GM19351 (cell line): ENCODE measurements at regions not wholly inside any gene's neighbourhood (a gene's known extent, or its start where the extent isn't known, plus 50 kb on each side); places are given as distances from the start of the nearest gene placed in this dataset.

Source experiments
- ATAC-seq: cut with Tn5 transposase; IDR thresholded peaks from one replicate; pipeline ENCODE4 v1.9.1; 2021; ENCODE audit warnings: mild to moderate bottlenecking, moderate library complexity; ENCODE audit not compliant: unreplicated experiment

DNA sequence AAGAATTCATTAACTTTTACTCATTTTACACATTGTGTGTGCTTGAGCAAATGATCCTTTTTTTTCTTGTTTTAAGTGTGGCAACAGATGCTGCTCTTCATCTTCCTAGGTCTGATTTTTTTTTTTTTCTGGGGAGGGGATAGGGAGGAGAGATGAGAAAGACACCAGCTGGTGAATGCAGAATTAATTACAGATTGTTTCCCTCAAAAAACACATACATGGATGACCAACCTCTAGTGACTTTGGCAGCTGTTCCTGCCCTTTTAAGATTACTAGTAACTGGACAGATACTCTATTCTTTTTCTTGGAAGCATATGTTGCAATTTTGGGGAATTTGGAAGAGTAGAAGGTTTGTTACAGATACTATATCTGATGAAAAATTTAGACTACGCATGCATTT, 103.6 kb upstream of the MYO16 start:
- ATAC-seq = no peak

DNA sequence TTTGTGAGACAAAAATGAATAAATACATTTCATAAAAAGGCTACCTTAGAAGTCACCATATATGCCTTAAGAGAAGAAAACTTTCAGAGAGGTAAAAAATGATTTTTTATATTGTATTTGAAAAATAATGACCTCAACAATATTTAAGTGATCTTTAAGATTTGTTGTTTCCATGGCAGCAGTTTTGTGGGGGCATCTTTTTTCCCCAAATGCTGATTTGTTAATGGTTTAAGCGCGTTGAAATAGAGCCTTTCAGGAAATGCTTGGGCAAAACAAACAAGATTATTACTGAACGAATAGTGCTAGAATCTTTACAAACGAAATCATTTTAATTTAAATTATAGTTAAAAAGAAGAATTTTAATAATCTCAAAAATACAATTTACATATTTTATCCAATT, 103.1 kb upstream of the MYO16 start:
- no peak for ATAC-seq

- ATAC-seq = no peak
Measured at GRCh38 chr13:108527844-108528243, 101.6 kb upstream of the MYO16 start.

GRCh38 chr13:108528303-108528702, 101.1 kb upstream of the MYO16 start:
- ATAC-seq = no peak

DNA sequence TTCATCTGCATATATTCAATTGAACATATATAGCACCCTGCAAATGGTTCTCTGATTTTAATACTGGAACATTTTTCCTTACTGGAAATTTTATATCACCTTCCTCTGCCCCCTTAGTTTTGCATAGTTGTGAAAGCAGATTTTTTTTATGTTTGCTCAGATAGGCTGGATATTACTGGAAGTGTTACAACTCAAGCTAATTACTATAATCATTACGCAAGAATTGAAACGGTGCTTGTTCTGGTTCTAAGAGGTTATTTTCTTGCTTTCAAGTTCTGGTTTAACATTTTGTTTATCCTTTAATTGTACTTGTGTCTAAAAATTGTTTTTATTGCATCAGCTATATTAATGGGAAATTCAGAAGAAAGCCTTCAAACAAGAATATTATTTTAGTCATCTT, 95.6 kb upstream of the MYO16 start:
- no peak for ATAC-seq

DNA sequence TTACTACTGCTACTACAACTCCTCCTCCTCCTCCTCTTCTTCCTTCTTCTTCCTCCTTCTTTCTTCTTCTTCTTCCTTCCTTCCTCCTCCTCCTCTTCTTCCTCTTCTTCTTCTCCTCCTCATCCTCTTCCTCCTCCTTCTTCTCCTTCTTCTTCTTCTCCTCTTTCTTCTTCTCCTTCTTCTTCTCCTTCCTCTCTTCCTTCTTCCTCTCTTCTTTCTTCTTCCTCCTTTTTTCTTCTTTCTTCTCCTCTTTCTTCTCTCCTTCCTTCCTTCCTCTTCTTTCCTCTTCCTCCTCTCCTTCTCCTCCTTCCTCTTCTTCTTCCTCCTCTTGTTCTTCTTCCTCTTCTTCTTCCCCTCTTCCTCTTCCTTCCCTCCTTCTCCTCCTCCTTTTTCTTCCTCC, 94.7 kb upstream of the MYO16 start:
- ATAC-seq = no peak

DNA sequence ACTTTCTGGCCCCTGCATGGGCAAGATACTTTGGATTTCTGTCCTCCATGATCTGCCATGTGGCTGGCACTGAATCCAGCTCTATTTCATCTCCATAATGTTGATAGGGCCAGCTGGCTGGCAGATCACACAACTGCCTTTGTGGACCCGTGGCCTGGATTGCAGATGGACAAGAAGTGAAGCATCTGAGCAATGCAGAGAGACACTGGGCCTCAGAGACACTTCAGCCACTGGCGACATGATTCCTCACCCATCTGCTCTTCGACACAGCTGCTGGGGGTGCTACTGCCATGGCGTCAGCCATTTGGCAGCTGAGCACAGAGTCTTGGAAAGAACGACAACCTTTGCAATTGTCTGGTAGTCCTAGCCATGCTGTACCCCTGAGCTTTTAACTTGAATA, 79.5 kb upstream of the MYO16 start:
- no peak for ATAC-seq

- no peak for ATAC-seq
Measured at GRCh38 chr13:108551674-108552073, 77.7 kb upstream of the MYO16 start.

DNA sequence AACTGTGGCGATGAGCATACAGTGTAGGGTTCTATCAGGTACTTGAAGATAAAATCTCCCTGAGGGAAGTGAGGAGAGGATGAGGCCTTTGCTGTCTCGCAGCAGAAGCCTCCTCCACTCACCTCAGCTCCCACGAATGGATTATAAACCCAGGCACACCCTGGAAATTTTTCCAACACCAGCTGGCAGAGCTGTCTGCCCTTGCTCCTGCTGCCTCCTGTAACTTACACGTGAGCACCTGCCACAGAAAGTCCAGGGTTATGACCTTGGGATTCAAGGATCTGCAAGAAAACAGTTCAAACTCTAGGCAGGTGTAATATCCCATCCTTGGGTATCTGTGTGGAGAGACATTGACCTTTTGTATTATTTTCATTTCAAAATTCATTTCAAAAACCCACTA, 70.9 kb upstream of the MYO16 start:
- no peak for ATAC-seq

DNA sequence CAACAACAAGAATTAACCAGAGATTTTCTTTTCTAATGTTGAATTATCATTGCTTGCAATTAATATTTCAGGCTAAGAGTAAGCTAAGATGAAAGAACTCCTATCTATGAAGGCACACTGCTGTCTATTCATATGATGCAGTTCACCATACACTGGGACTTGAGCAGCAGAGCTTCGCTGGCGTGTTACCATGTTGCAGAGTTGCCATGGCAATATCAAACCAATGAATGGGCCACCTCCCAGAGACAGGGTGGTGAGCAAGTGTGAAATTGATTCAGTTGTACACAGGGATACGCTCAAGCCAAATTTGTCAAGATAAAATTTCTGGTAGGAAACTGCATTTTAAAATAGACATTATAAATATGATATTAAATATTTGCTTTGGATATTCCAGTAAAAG, 69.3 kb upstream of the MYO16 start:
- ATAC-seq = no peak

DNA sequence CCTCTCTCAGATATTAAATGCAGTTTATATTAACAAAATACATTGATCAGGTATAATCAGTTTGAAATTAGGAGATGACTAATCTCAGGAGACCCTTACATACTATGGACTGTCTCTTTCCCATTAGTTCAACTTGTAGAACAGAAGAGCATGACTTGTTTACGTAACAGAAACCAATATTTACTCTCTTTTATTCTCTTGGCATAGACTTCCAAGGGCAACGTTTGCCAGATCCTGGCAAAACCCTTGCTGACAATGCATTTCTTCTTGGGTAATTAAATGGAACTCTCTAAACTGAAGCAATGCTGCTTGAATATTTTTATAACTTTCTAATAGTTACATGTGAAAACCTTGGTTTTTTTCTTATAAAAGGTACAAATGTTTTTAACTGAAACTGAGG, 68.3 kb upstream of the MYO16 start:
- ATAC-seq = no peak

DNA sequence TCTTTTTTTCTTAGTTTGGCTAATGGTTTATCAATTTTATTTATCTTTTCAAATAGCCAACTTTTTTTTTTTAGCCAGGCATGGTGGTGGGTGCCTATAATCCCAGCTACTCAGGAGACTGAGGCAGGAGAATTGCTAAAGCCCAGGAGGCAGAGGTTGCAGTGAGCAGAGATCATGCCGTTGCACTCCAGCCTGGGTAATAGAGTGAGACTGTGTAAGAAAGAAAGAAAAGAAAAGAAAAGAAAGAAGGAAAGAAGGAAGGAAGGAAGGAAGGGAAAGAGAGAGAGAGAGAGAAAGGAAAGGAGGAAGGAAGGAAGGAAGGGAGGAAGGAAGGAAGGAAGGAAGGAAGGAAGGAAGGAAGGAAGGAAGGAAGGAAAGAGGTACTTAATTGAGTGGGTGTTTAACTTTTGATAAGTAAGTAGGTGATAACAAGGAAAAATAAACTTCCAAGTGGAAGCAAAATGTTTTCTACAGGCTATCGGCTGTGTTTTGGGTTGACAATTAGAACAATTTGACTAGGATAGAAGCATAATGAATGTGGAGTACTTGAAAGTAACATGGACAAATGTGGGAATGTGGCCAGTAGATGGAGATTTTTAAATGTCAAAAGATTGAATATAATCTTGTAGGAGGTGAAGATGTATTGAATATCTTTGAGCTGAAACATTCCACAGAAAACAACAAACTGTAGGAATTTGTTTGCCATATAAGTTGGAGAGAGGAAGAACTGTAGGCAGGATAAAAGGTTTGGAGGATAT, 62.8 kb upstream of the MYO16 start:
- ATAC-seq = no peak

DNA sequence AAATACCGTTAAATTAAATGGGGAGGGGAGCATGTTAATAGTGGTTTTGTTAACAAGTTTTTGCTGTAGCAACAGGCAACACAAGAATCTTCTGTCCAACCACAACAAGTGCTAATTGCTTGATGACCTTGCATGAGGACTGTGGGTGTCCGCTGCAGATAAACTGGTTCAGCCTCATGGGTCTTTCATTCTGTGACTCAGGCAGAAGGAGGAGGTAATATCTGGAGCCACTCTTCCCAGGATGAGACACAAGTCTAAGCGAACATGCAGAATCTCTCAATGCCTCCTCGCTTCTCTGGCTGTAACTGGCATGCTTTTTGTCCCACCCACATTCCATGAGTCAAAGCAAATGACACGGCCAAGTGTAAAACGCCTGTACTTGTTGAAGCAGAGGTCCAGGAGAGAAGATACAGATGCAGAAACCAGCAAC, 56.6 kb upstream of the MYO16 start:
- no peak for ATAC-seq

- ATAC-seq = no peak
Measured at GRCh38 chr13:108573455-108573854, 56.0 kb upstream of the MYO16 start.

DNA sequence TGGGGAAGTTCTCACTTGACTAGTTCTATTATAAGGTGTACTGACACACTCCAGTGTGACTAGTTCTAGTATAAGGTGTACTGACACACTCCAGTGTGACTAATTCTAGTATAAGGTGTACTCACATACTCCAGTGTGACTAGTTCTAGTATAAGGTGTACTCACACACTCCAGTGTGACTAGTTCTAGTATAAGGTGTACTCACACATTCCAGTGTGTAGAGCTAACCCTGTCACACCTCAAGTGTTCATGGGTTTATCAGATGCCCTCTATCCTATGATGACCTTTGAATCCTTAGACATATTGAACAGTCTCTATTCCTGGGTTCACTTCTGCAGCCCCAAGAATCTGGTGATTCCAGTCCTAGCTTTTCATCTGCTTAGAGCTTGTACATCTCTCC, 54.6 kb upstream of the MYO16 start:
- ATAC-seq = no peak

GRCh38 chr13:108575430-108575829, 54.0 kb upstream of the MYO16 start:
- ATAC-seq = peak; percentile 43
